NCI-H774 (cell line): ENCODE measurements at regions not wholly inside any gene's neighbourhood (a gene's known extent, or its start where the extent isn't known, plus 50 kb on each side); places are given as distances from the start of the nearest gene placed in this dataset.
"Not testable (repeated sequence)": the region's sequence is repeated elsewhere in the genome, so short reads cannot be mapped to it uniquely, and the experiment has no call there.

Experiments used
- DNase-seq: peaks from one replicate; lab custom pipeline; 2025; lab: John Stamatoyannopoulos, UW

DNA sequence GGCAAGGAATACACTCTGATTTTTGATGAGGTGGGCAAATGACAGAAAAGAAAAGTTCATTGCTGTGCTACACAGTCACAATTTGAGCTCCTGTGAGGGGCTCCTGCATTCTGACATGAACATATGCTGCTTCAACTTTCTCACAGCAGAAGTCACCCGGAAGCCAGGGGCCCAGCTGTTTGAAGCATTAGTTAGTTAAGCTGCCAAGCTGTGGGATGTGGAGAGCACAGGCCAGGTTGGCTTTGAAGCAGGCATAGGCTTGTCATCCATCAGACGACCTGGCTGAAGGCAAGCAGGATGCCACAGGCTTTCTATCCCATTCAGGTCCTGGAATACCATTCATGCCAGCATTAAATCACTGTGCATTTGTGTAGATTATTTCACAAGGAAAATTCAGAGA, 63.1 kb downstream of the MTNR1B start:
- no peak for DNase-seq

DNA sequence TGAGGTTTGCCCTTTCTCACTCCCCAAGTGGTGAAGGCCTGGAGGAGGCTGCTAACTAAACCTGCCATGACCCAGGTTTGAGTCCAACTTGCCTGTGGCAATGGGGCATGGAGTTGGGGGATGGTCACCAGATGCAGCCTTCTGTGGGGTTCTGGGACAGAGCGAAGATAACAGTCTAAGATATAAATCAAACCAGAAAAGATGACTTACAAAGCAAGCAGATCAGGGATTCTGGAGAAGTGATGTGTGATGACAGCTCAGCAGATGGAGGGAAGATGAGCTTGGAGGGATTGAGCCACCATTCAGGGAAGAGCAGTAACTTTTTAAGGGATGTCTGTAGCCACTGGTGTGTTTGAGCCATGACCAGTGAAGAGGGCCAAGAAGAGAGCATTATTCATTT, 63.6 kb downstream of the MTNR1B start:
- no peak for DNase-seq

DNA sequence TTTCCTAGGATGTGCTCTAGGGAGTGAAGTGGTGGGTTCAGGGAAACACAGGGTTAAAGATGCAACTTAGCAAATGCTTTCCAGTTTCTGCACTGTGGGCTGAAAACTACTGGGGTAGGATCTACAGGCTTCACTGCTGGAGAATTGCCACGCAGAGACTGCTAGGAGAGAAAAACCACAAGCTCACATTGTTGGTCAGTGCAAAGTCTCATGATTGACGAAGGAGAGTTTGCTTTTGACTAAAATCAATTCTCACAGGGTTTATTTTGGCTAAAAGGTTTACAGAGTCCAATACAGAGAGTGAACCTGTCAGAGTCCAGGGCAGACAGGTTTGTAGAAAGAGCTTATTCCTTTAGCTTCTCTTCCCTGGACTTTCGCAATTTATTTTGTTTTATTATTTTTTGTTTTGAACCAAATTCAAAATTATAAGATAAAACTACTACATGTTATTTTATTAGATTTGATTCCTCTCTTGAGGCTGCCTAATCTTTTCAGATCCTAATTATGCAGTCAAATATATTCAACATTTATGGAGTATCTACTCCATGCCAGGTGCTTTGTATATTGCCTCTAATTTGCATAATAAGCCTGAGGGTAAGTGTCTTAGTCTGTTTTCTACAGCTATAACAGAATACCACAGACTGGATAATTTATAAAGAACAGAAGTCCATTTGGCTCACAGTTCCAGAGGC, 64.7 kb downstream of the MTNR1B start:
- no peak for DNase-seq

DNA sequence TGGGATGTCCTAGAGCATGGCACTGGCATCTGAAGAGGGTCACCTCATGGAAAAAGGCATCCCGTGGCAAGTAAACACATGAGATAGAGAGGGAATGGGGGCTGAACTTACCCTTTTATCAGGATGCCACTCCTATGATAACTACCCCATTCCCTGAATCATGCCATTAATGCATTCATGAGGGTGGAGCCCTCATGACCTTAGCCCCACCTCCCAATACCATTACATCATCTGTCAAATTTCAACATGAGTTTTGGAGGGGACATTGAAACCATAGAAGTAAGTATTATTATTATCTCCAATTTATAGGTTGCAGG, 65.2 kb downstream of the MTNR1B start:
- no peak for DNase-seq

DNA sequence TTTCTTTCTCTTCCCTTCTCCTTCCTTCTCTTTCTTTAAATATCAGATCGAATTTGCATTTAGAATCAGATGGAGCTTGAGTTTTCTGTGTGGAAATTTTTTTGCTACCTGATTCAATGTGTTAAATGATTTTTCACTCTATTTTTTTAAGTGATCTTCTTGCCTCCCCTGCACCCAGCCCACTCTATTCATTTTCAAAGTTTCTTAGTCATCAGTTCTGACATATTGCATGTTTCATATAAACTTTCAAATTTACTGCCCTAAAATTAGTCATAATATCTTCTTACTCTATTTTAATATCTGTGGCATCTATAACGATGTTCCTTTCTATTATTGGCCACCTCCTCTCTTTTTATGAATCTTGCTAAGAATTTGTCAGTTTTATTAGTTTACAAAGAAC, 69.1 kb downstream of the MTNR1B start:
- DNase-seq: no peak

DNA sequence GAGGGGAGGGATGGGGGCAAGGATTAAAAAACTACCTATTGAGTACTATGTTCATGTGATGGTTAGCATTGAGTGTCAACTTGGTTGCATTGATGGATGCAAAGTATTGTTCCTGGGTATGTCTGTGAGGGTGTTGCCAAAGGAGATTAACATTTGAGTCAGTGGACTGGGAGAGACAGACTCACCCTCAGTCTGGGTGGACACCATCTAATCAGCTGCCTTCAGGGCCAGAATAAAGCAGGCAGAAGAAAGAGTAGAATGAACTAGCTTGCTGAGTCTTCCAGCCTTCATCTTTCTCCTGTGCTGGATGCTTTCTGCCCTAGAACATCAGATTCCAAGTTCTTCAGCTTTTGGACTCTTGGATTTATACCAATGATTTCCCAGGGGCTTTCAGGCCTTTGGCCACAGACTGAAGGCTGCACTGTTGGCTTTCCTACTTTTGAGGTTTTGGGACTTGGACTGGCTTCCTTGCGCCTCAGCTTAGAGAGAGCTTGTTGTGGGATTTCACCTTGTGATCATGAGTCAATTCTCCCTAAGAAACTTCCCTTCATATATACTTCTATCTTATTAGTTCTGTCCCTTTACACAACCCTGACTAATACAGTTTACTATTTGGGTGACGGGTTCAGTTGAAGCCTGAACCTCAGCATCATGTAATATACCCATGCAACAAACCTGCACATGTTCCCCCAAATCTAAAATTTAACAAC, 70.2 kb downstream of the MTNR1B start:
- no peak for DNase-seq

DNA sequence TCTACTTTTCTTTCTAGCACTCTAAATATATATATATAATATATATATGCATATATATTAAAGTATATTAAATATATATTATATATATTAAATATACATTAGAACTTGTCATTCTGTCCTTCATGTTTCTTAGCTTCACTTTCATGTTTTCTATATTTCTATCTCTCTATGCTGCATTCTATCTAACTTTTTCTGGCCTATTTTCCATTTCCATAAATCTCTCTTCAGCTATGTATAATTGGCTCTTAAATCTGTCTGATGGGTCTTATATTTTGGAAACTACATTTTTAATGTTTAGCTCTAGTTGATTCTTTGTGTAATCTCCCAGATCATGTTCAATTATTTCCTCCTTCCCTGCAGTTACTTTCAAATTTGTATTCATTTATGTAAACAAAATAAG, 72.2 kb downstream of the MTNR1B start:
- DNase-seq: no peak

DNA sequence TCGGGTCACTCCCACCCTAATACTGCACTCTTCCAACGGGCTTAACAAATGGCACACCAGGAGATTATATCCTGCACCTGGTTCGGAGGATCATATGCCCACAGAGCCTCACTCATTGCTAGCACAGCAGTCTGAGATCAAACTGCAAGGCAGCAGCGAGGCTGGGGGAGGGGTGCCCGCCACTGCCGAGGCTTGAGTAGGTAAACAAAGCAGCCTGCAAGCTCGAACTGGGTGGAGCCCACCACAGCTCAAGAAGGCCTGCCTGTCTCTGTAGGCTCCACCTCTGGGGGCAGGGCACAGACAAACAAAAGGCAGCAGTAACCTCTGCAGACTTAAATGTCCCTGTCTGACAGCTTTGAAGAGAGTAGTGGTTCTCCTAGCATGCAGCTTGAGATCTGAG, 73.7 kb downstream of the MTNR1B start:
- not testable (repeated sequence) for DNase-seq

DNA sequence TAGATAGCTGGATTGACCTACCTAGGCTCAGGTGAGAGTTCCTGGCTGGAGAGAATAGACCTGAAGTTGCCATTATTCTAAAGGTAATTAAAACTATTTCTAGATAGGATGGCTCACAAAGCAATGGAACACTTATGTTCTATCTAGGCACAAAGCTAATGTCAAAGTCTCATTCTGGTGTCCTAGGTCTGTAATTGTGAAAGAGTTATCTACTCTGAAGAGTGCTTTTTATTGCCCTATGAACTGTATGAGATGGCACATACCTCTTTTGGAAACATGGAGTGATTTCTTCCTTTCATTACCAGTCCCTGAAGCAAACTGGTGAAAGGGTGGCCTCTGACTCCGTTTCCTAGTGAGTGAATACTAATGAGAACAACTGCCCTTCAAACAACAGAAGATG, 80.3 kb downstream of the MTNR1B start:
- no peak for DNase-seq

DNA sequence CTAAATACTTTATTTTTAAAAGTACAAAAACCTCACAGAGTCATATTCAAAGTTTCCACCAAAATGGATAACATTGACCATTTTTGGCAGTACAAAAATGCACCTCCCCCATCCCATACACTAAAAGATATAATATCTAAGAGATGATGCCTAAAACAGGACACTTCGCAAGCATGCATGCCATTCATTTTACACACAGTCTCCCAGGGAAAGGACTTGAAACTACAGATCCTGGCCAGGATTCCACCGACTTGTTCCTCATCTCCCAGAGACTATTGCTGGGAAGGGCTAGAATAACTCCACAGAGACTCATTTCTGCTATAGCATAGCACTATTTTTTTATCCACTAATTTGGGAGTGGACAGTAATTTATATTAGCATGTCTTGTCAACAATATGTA, 81.7 kb downstream of the MTNR1B start:
- no peak for DNase-seq

DNA sequence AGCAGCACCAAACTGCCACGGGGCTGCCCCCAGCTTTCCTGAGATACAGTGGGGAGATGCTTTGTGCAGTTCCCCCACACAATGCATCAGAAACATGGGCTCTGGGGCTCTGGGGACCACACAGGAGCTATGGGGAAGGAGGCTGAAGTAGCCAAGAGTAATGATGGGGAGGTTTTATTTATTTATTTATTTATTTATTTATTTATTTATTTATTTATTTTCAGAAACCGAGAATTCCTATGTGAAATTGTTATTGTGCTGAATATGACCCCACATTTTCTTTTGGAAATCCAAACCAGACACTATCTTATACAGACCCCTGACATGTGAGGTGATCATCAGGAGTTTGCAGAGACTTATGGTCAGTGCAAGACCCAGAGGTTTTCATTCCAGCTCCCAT, 84.4 kb downstream of the MTNR1B start:
- DNase-seq: no peak

DNA sequence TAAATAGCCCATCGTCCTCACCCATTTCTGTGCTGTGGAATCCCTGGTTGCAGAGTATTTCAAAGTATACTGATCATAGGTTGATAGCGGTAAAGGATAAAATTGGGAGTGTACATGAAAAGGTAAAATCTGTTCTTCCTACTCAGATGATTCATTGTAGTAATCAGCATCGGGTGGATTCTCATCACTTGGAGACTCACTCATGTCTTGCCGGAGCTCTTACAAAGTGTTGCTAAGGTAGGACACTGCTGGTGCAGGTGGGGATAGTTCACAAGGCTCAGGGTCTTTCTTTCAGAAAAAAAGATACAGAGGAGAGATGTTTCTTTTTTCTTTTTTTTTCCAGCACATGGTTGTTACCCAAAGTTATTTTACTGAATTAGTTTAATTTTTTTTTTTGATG, 84.8 kb downstream of the MTNR1B start:
- no peak for DNase-seq

DNA sequence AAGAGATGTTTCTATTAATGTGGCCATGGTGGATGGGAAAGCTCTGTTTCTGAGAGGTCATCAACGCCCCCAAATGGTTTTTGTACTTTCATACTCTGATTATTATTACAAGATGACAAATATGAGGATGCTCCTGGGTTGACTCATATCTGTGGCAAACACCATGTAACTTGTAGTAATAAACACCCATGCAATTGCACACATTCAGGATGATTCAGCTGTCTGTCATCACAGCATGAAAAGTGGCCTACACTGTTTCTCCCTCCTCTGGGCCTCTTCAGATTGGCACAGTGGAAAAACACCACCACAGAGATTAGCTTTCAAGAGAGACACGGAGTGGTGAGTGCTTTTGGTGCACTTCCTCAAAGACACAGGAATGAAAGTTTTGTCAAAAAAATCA, 85.4 kb downstream of the MTNR1B start:
- no peak for DNase-seq

DNA sequence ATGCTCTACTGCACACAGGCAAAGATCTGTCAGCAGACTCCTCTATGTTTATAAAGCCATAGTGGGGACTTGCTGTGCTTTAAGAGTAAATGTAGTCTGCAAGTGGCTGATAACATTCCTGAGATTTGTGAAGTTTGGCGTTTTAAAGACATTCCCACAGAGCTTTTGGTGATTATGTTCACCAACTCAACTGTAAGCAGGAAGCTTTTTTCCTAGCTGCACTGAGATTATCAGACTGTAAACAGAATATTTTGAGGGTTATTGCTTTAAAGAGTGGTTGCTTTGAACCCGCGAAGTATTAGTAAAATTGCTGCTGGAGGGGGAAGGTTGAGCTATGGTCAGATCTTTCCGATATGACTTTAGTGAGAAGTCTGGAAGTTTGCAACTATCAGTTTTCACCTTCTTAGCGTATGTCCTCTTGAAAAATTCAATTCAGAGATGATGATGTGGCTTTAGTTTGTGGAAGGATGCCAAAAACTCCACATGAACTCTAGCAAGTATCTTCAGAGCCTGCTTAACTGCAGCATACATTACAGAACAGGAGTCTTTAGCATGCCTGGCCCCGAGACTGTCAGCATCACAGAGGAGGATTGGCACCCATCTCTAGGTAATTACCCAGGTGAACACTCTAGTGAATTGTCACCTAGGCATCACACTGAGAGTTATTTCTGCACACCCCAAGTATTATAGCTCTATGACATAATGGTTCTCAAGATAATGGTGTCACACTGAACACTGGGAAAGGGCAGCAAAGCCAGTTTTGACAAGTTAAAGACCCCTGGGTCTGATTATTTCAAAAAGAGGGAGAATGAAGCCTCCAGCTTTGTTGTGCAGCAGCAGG, 89.9 kb downstream of the MTNR1B start:
- DNase-seq: no peak

DNA sequence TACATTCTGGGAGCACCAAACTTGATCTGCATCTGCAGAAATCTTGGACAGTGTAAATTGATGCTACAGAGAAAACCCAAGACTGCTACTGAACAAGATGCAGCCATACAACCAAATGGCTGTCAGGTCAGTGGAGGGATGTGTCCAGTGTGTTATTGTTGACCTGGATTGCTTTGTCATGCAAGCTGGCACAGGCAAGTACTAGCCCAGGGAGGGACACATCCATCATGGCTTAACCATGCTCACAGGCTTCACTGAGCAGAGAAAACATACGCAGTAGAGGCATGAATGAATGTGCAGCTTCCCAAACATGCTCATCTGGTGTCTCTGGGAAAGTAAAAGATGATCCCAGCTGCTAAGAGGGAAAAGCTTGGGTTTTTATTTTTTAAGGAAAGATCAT, 93.6 kb downstream of the MTNR1B start:
- DNase-seq: no peak

DNA sequence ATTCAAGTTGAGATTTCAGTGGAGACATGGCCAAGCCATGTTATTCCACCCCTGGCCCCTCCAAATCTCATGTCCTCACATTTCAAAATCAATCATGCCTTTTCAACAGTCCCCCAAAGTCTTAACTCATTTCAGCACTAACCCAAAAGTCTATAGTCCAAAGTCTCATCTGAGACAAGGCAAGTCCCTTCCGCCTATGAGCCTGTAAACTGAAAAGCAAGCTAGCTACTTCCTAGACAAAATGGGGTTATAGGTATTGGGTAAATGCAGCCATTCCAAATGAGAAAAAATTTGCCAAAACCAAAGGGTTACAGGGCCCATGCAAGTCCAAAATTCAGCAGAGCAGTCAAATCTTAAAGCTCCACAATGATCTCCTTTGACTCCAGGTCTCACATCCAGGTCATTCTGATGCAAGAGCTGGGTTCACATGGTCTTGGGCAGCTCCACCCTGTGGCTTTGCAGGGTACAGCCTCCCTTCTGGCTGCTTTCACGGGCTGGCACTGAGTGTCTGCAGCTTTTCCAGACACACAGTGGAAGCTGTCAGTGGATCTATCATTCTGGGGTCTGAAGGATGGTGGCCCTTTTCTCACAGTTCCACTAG, 95.7 kb downstream of the MTNR1B start:
- DNase-seq: peak; percentile 6

DNA sequence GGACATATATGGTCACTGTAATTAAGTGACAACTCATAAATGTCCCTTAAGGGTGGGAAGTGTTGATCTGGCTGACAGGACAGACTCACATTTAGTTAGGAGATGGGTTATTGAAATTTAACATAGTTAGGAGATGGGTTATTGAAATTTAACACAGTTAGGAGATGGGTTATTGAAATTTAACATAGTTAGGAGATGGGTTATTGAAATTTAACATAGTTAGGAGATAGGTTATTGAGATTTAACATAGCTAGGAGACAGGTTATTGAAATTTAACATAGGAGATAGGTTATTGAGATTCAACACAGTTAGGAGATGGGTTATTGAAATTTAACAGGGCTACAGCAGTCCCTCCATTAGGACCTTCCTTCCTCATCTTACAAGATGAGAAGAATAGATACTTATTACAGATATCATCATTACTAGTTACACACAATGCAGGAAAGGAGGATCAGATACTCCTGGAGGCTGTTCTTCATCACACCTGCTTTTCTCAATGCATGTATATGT, 98.5 kb downstream of the MTNR1B start:
- no peak for DNase-seq

DNA sequence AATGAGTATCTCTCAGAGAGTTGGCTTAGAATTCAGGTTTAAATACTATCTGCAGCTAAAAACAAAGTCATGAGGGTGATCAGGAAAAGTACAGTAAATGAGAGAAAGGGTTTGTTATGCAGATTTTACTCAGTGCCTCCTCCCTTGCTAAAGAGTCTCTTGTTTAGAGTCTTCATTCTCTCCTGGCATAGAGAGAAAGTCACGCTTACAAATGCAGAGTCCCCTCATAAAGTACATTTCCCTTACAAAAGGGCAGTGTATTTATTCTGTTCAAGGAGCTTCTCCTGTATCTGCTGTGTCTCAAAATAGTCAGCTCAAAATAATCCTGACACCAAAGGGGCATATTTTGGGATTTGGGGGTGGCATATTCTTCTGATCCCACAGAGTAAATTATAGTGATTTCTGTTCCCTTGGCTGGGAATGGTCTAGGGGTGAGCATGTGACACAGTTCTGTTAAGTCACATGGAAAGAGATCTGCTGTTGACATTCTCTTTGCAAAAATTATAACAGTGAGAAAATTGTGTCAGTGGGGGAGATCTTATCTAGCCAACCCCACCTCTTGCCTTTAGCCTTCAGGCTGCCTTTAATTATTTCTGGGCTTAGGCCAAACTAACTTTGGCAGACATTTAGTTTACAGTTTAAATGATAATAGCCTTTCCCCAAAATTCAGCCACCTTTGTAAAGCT, 102.9 kb downstream of the MTNR1B start:
- DNase-seq: no peak

DNA sequence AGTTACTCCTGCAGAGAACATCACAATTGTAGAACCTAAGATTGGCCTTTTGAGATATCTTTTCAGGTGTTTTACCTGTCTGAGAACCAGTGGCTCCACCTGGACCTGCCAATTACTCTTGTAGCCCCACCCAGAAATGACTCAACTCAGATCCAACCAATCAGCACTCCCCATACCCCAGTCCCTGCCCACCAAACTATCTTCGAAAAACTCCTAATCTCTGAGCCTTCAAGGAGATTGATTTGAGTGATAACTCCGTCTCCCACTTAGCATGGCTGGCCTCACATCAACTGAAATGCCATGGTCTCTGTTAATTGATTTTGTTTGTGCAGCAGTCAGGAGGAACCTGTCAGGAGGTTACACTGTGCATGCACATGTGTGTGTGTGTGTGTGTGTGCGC, 103.6 kb downstream of the MTNR1B start:
- DNase-seq: no peak

DNA sequence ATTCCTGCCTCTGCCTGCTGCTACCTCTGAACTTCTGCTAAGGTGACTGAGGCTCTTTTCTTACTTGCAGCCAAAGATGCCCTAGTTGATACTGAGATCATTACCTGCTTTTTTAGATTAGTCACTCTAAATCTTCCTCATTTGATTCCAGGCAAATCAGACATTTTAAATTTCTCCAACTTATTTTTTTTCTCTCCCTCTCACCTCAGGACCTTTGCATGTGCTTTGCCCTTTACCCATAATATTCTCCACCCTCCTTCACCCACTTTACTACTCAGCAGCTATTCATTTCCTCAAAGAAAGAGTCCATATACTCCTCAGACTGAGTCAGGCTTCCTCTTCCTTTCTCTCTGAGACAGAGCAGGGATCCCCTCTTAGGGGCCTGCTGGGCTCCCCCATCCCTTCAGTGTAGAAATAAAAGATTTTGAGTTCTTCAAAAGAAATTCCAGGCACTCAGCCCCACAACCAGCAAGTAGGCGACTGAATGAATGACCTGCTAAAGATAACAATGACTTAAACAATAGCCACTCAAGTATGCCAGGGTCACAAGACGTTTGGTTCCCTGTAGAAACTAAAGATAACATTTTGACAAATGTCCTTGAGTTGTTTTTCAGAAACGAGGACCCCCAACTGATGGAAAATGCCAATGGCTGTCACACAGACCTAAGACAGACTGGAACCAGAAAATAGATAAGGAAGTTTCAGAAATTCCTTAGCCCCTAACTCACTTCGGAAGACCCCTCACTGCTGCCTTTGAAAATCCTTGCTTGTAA, 104.2 kb downstream of the MTNR1B start:
- DNase-seq: no peak

DNA sequence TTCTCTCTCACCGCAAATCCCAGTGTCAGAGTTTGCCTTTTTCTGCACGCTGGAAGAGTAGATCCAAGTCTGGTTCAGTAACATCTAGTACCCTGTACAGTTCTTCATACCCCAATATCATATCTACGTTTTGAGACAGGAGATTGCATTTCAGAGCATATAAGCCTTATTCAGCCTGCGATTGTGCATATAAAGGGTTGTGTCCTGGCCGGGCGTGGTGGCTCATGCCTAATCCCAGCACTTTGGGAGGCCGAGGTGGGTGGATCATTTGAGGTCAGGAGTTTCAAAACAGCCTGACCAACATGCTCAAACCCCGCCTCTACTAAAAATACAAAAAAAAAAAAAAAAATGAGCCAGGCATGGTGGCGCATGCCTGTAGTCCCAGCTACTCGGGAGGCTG, 104.9 kb downstream of the MTNR1B start:
- no peak for DNase-seq
